22Rv1 (cell line): ENCODE measurements at regions not wholly inside any gene's neighbourhood (a gene's known extent, or its start where the extent isn't known, plus 50 kb on each side); places are given as distances from the start of the nearest gene placed in this dataset.

Experiments used
- ZFX ChIP-seq: fragments of 450-650 bp; IDR thresholded peaks from 2 replicates; pipeline ENCODE4 v1.6.1; 2017; ENCODE audit warnings: antibody characterized with exemption, borderline replicate concordance
- TF ChIP-seq, protein P1 (sequence below): fragments of 450-650 bp; IDR thresholded peaks from 2 replicates; pipeline ENCODE4 v1.5.1; 2017; ENCODE audit warnings: mild to moderate bottlenecking

GRCh38 chr10:76732306-76732705, 905.3 kb downstream of the KCNMA1 start:
- TF ChIP-seq, protein P1, sequence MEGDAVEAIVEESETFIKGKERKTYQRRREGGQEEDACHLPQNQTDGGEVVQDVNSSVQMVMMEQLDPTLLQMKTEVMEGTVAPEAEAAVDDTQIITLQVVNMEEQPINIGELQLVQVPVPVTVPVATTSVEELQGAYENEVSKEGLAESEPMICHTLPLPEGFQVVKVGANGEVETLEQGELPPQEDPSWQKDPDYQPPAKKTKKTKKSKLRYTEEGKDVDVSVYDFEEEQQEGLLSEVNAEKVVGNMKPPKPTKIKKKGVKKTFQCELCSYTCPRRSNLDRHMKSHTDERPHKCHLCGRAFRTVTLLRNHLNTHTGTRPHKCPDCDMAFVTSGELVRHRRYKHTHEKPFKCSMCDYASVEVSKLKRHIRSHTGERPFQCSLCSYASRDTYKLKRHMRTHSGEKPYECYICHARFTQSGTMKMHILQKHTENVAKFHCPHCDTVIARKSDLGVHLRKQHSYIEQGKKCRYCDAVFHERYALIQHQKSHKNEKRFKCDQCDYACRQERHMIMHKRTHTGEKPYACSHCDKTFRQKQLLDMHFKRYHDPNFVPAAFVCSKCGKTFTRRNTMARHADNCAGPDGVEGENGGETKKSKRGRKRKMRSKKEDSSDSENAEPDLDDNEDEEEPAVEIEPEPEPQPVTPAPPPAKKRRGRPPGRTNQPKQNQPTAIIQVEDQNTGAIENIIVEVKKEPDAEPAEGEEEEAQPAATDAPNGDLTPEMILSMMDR: no peak
- TF ChIP-seq ZFX: no peak
